Spleen (tissue), 11 donors: ENCODE measurements at regions not wholly inside any gene's neighbourhood (a gene's known extent, or its start where the extent isn't known, plus 50 kb on each side); places are given as distances from the start of the nearest gene placed in this dataset.

Experiments used
- DNase-seq: peaks from one replicate; pipeline ENCODE4 v3.0.0-alpha.2; 2020
- H3K27ac ChIP-seq, 8 donors: fragments of 200-600 bp; sonication (generic) in 7 of 8; 1 replicate in 4 of 8; 2 replicates in 4 of 8; pipeline versions ENCODE4 v1.5.0 to v1.8.0; 2016 to 2021; ENCODE audit warnings: inconsistent platforms in 4 of 8, mild to moderate bottlenecking in 4 of 8, moderate library complexity in 1 of 8
- H3K27me3 ChIP-seq, 7 donors: fragments of 200-600 bp; sonication (generic) in 6 of 7; replicated peaks in 1 of 7; 1 replicate in 4 of 7; 2 replicates in 3 of 7; pipeline versions ENCODE4 v1.5.0 to v1.8.0; 2016 to 2021; ENCODE audit warnings: inconsistent platforms in 3 of 7, mild to moderate bottlenecking in 1 of 7
- H3K36me3 ChIP-seq, 6 donors: fragments of 200-600 bp; sonication (generic) in 5 of 6; 1 replicate in 4 of 6; 2 replicates in 2 of 6; pipeline versions ENCODE4 v1.5.0 to v1.8.0; 2016 to 2021; ENCODE audit warnings: inconsistent platforms in 2 of 6
- H3K4me1 ChIP-seq, 6 donors: fragments of 200-600 bp; sonication (generic) in 5 of 6; 1 replicate in 3 of 6; 2 replicates in 3 of 6; pipeline versions ENCODE4 v1.5.0 to v1.8.0; 2016 to 2021; ENCODE audit warnings: inconsistent platforms in 3 of 6
- H3K4me3 ChIP-seq, 8 donors: fragments of 200-600 bp; sonication (generic) in 7 of 8; 1 replicate in 4 of 8; 2 replicates in 4 of 8; pipeline versions ENCODE4 v1.5.0 to v1.8.0; 2016 to 2021; ENCODE audit warnings: inconsistent platforms in 4 of 8, mild to moderate bottlenecking in 4 of 8, moderate library complexity in 2 of 8
- H3K9me3 ChIP-seq, 8 donors: fragments of 200-600 bp; sonication (generic) in 7 of 8; 1 replicate in 4 of 8; 2 replicates in 4 of 8; pipeline versions ENCODE4 v1.5.0 to v1.8.0; 2016 to 2021; ENCODE audit warnings: inconsistent platforms in 4 of 8
- POLR2A ChIP-seq, 3 donors: fragments of 450-650 bp; IDR thresholded peaks; one replicate each; pipeline ENCODE4 v1.5.1; 2017; ENCODE audit warnings: antibody characterized with exemption in 3 of 3, mild to moderate bottlenecking in 1 of 3
- POLR2AphosphoS5 ChIP-seq, 3 donors: sonication (generic); formaldehyde crosslinking; IDR thresholded peaks; one replicate each; pipeline ENCODE4 v1.5.1; 2017; ENCODE audit warnings: antibody characterized with exemption in 3 of 3
- WGBS, 5 donors: extraction: QIAGEN DNeasy Blood & Tissue Kit in 3 of 5; methylation state at CpG; one replicate each; pipeline versions ENCODE4 v1.1.5 to v1.1.7; 2013 to 2018; 5-methylcytosine and 5-hydroxymethylcytosine counted together
- intact Hi-C: fragments of 100-400 bp; cut with DNase I; formaldehyde crosslinking; loops from one replicate; pipeline ENCODE4 v1.15.0; 2023; ENCODE audit warnings: low total_unique reads
- TF ChIP-seq, protein P1 (sequence below), 11 experiments: fragments of 200-600 bp in 7 of 11; fragments of 450-650 bp in 4 of 11; sonication (generic) in 4 of 11; IDR thresholded peaks in 8 of 11; conservative IDR thresholded peaks in 3 of 11; 1 replicate in 7 of 11; 2 replicates in 4 of 11; pipeline versions ENCODE4 v1.4.0 to v1.8.0; 2016 to 2021; ENCODE audit warnings: antibody characterized with exemption in 11 of 11, inconsistent platforms in 4 of 11, mild to moderate bottlenecking in 1 of 11
- donor health status: healthy with polysubstance abuse.
- donor health status: DM: no; HTN: no; CAD: no; lungs with moderate emphysema.
- donor health status: DM: no; HTN: no; CAD: no.
- donor health status: Bipolar disorder and iron deficiency.
- donor health status: healthy.
- donor health status: DM: no; HTN: no; CAD: no.
- donor health status: DM: yes; HTN: yes; CAD: no.

DNA sequence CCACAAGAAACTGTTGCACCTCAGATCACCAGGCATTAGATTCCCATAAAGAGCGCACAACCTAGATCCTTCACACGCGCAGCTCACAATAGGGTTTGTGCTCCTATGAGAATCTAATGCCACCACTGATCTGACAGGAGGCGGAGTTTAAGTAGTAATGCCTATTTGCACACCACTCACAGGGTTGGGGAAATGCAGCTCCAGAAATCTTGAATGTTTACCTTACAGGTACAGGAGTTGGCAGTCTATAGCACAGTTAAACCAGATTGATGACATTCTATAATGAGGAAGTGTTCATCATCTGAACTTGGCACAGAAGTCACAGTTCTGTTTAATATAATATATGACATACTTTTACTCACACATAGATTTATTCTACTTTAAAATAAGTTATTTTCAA lies 732.2 kb upstream of the ZNF608 start:
- intact Hi-C loops: no loop called here
- TF ChIP-seq POLR2A (IDR thresholded peaks at IDR 0.05) (no peak), POLR2AphosphoS5 (IDR thresholded peaks at IDR 0.05) (no peak)
- TF ChIP-seq, protein P1, sequence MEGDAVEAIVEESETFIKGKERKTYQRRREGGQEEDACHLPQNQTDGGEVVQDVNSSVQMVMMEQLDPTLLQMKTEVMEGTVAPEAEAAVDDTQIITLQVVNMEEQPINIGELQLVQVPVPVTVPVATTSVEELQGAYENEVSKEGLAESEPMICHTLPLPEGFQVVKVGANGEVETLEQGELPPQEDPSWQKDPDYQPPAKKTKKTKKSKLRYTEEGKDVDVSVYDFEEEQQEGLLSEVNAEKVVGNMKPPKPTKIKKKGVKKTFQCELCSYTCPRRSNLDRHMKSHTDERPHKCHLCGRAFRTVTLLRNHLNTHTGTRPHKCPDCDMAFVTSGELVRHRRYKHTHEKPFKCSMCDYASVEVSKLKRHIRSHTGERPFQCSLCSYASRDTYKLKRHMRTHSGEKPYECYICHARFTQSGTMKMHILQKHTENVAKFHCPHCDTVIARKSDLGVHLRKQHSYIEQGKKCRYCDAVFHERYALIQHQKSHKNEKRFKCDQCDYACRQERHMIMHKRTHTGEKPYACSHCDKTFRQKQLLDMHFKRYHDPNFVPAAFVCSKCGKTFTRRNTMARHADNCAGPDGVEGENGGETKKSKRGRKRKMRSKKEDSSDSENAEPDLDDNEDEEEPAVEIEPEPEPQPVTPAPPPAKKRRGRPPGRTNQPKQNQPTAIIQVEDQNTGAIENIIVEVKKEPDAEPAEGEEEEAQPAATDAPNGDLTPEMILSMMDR (IDR thresholded peaks at IDR 0.05 in 8 of 11, conservative IDR thresholded peaks at IDR 0.05 in 3 of 11): no peak
- Histone ChIP-seq H3K27me3 (no peaks in the 10 kb centered on the region), H3K9me3 (no peaks in the 10 kb centered on the region), H3K4me3 (no peak overlapping the region), H3K27ac (no peak overlapping the region), H3K36me3 (no peaks in the 10 kb centered on the region), H3K4me1 (no peaks in the 10 kb centered on the region)
- WGBS, 5 donors: 96 to 99% (median 98%) methylated on average over 4 of the region's 4 CpGs
- no peak for DNase-seq

DNA sequence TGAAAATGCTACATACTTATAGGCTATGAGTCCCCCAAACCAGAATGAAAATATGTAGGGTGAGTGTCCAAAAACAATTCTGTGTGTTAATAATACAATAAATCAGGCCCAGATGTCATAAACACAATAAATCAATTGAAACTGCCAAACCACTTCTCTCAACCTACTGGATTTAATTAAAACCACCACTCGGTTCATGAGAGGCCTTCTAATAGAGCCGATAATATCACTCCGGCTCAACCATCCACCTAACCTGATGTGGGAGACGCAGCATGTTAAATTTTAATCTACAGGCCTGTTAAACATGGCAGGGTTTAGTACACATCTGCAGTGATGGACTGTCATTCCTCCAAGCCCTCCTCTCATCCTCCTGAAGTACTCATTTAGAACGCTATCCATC lies 734.5 kb upstream of the ZNF608 start:
- H3K9me3 ChIP-seq: no peaks in the 10 kb centered on the region
- no peak overlapping the region for H3K27ac ChIP-seq
- DNase-seq: no peak
- 74 to 88% (median 84%) methylated on average over 5 of the region's 5 CpGs for whole genome bisulfite sequencing, 5 donors
- intact Hi-C loops: no loop called here
- H3K4me3 ChIP-seq: no peak overlapping the region
- H3K4me1 ChIP-seq: peaks cover 0 to 18% (median 2%) of the 10 kb centered on the region in 6 donors
- H3K36me3 ChIP-seq: no peaks in the 10 kb centered on the region
- no peaks in the 10 kb centered on the region for H3K27me3 ChIP-seq
- TF ChIP-seq POLR2A (IDR thresholded peaks at IDR 0.05): no peak
- TF ChIP-seq POLR2AphosphoS5 (IDR thresholded peaks at IDR 0.05): no peak
- TF ChIP-seq, protein P1 (IDR thresholded peaks at IDR 0.05 in 8 of 11, conservative IDR thresholded peaks at IDR 0.05 in 3 of 11): no peak

DNA sequence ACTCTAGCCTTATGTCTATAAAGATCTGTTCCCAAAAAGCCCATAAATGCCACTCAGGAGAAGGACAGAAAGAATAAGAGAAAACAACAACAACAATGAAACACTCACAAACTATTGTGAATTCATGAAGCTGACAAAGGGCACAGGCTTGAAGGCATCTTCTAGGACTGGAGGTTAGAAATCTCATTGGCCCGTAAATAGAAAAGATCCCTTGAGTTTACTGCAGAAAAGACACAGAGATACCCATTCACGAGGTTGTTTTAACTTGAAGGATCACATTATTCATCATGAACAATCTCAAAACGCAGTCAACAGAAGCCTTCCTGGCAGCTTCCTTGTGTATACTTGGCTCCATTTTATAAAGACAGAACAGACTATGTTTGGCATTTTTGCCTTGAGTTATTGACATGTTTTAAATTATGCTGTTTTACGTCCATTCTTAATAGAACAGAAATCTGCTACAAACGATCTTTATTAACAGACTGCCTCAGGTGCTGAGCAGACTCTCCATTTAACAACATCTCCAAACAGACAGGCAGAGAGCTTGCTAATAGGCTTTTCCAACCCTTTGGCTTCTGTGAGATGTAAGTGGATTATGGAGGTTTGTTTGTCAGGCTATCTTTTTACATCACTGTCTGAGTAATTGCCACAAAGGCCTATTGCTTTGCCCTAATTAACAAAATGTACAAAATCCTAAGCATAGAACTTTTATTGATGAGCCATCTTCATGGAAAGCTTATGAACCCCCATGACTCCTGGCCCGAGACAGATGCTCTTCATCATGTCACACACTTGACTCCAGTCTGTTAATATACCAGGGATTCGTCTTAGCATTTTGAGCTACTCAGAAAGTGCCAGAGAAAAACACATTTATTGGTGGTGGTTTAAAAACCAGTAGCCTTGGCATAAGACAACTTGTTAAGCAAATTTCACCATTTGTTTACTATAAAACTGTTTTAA lies 735.3 kb upstream of the ZNF608 start:
- H3K4me1 ChIP-seq: peaks cover 0 to 20% (median 2%) of the 10 kb centered on the region in 6 donors
- TF ChIP-seq POLR2A (IDR thresholded peaks at IDR 0.05) (no peak), POLR2AphosphoS5 (IDR thresholded peaks at IDR 0.05) (no peak)
- TF ChIP-seq, protein P1 (IDR thresholded peaks at IDR 0.05 in 8 of 11, conservative IDR thresholded peaks at IDR 0.05 in 3 of 11): no peak
- DNase-seq: no peak
- intact Hi-C loops: no loop called here
- no peaks in the 10 kb centered on the region for H3K9me3 ChIP-seq
- no peak overlapping the region for H3K4me3 ChIP-seq
- no peak overlapping the region for H3K27ac ChIP-seq
- WGBS, 5 donors: 75 to 85% (median 83%) methylated on average over 7 of the region's 7 CpGs
- no peaks in the 10 kb centered on the region for H3K36me3 ChIP-seq
- H3K27me3 ChIP-seq: no peaks in the 10 kb centered on the region

DNA sequence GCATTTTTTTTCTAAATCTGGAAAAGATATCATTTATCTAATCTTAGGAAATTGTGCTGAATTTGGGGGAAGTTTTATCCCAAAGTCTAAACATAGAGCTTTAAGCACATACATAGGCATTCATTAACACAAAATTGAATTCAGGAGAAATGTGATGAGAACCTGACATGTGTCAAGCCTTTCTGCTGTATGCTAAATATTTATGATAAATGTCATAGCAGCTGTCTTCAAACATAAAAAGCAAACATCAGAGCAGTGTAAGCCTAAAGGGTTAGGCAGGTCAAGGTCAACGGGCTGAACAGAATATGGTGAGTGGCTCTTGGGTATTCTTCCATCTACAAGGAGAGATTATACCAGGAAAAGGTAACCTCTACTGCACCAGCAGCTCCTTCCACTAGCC lies 737.2 kb upstream of the ZNF608 start:
- intact Hi-C loops: no loop called here
- H3K27me3 ChIP-seq: no peaks in the 10 kb centered on the region
- no peak for DNase-seq
- H3K36me3 ChIP-seq: no peaks in the 10 kb centered on the region
- no peak overlapping the region for H3K27ac ChIP-seq
- TF ChIP-seq POLR2A (IDR thresholded peaks at IDR 0.05) (no peak), POLR2AphosphoS5 (IDR thresholded peaks at IDR 0.05) (no peak)
- TF ChIP-seq, protein P1 (IDR thresholded peaks at IDR 0.05 in 8 of 11, conservative IDR thresholded peaks at IDR 0.05 in 3 of 11): no peak
- no peak overlapping the region for H3K4me3 ChIP-seq
- no peaks in the 10 kb centered on the region for H3K9me3 ChIP-seq
- peaks cover 0 to 20% (median 2%) of the 10 kb centered on the region in 6 donors for H3K4me1 ChIP-seq
- 77 to 93% (median 88%) methylated on average over 1 of the region's 1 CpG for WGBS, 5 donors
